Colonic mucosa (tissue), 4 donors: ENCODE measurements at regions not wholly inside any gene's neighbourhood (a gene's known extent, or its start where the extent isn't known, plus 50 kb on each side); places are given as distances from the start of the nearest gene placed in this dataset.

Source experiments
- DNase-seq: peaks from one replicate; pipeline ENCODE4 v3.0.0-alpha.2; 2020
- H3K27ac ChIP-seq: fragments of 200-600 bp; one replicate; pipeline ENCODE4 v1.8.0; 2021
- H3K27me3 ChIP-seq: fragments of 200-600 bp; one replicate; pipeline ENCODE4 v1.8.0; 2021
- H3K36me3 ChIP-seq: fragments of 200-600 bp; one replicate; pipeline ENCODE4 v1.8.0; 2021
- H3K4me1 ChIP-seq: fragments of 200-600 bp; one replicate; pipeline ENCODE4 v1.8.0; 2021; ENCODE audit warnings: mild to moderate bottlenecking
- H3K4me3 ChIP-seq: fragments of 200-600 bp; one replicate; pipeline ENCODE4 v1.8.0; 2021
- H3K9ac ChIP-seq, 2 donors: one replicate each; pipeline ENCODE4 v1.7.0; 2013; ENCODE audit warnings: control low read depth in 2 of 2, low read depth in 2 of 2, low read length in 2 of 2
- H3K9me3 ChIP-seq: fragments of 200-600 bp; one replicate; pipeline ENCODE4 v1.8.0; 2021
- CTCF ChIP-seq: fragments of 200-600 bp; IDR thresholded peaks from one replicate; pipeline ENCODE4 v1.8.0; 2022; ENCODE audit warnings: antibody characterized with exemption, mild to moderate bottlenecking
- intact Hi-C: fragments of 100-400 bp; cut with DNase I; formaldehyde crosslinking; loops from one replicate; pipeline ENCODE4 v1.14.1; 2022
- donor health status: healthy.
- donor health status: DM: no; HTN: no; CAD: no.
- donor health status: DM: no; HTN: no; CAD: no.

GRCh38 chrX:43560247-43560946, 95.7 kb upstream of the MAOA start:
- no peak for DNase-seq
- no peak for TF ChIP-seq CTCF
- Histone ChIP-seq H3K27ac (peak overlapping the region; percentile 74), H3K4me1 (no peaks in the 10 kb centered on the region), H3K4me3 (no peak overlapping the region), H3K36me3 (no peaks in the 10 kb centered on the region), H3K27me3 (no peaks in the 10 kb centered on the region), H3K9me3 (no peaks in the 10 kb centered on the region), H3K9ac (peak overlapping the region in 1 of 2 donors; percentile 19)
- intact Hi-C loops: no loop called here

DNA sequence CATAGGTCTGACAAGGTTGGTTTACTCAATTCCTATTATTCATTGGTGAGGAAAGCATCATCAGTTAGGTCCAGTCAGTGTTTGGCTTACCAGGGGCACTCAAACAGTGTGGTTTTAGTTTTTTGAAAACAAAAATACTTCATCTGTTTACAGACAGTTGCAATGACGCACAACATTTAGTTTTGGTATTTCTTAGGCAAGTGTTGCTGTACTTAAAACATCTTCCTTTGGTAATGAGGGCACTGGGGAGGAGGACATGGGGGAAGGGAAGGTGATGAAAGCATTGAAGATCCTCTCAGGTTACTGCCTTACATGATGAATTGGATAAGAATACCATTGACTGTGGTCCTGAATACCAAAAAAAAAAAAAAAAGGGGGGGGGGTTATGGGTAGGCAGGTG, 93.7 kb upstream of the MAOA start:
- H3K27ac ChIP-seq: no peak overlapping the region
- intact Hi-C loops: no loop called here
- no peaks in the 10 kb centered on the region for H3K9me3 ChIP-seq
- H3K4me3 ChIP-seq: no peak overlapping the region
- no peaks in the 10 kb centered on the region for H3K36me3 ChIP-seq
- no peaks in the 10 kb centered on the region for H3K27me3 ChIP-seq
- H3K4me1 ChIP-seq: no peaks in the 10 kb centered on the region
- no peak for TF ChIP-seq CTCF
- no peak overlapping the region for H3K9ac ChIP-seq
- DNase-seq: no peak

DNA sequence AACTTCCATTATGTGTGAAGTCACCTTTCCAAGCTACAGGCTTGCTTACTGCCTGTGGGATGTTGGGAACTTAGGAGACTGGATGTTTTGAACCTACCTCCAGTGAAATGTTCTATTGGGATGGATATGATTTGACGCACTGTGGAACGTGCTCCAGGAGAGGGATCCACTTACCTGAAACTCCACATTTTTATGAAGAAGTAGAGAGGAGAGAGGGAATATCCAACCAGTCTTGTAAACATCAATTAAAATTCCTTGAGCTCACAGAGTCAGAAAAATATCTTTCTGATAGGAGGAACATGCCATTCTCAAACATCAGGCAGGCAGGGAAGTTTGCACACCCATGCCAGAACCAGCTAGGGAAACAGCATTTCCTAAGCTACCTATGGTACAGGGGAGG, 91.1 kb upstream of the MAOA start:
- H3K27me3 ChIP-seq: no peaks in the 10 kb centered on the region
- no peaks in the 10 kb centered on the region for H3K9me3 ChIP-seq
- no peaks in the 10 kb centered on the region for H3K4me1 ChIP-seq
- H3K27ac ChIP-seq: no peak overlapping the region
- H3K4me3 ChIP-seq: no peak overlapping the region
- no peak overlapping the region for H3K9ac ChIP-seq
- intact Hi-C loops: no loop called here
- H3K36me3 ChIP-seq: no peaks in the 10 kb centered on the region
- TF ChIP-seq CTCF: no peak
- DNase-seq: no peak

- Histone ChIP-seq H3K4me1 (no peaks in the 10 kb centered on the region), H3K4me3 (no peak overlapping the region), H3K27ac (no peak overlapping the region), H3K27me3 (no peaks in the 10 kb centered on the region), H3K36me3 (no peaks in the 10 kb centered on the region), H3K9me3 (no peaks in the 10 kb centered on the region), H3K9ac (no peak overlapping the region)
- TF ChIP-seq CTCF: no peak
- no peak for DNase-seq
- intact Hi-C loops: no loop called here
These were observed 89.9 kb upstream of the MAOA start for GRCh38 chrX:43566170-43566569.

DNA sequence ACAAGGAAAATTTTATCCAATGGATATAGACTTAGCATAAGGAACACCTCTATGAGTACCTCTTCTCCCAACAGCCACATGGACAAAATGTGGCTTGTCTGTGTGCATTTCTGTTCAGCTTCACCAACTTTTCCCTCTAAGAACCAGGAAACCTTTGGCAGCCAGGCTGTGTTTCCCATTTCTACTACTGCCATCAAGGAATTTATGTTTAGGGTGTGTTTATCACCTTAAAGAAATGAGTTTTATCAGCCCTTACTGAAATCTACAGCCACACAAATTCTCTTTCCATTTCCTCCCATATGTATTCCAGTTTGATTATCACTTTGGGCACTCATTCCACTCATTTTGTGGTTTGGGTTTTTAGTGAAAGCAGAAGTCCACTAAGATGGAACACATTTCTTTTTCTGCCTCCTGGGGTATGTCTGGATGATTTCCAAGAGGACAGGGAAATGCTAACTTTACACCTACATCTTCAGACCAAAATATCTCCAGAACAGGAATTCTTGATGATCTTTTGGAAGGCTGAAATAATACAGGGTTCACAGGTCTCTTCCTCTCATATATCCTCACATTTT, 82.6 kb upstream of the MAOA start:
- Histone ChIP-seq H3K4me3 (no peak overlapping the region), H3K4me1 (no peaks in the 10 kb centered on the region), H3K9ac (no peak overlapping the region), H3K27ac (peak overlapping the region; percentile 19), H3K9me3 (no peaks in the 10 kb centered on the region), H3K36me3 (no peaks in the 10 kb centered on the region), H3K27me3 (no peaks in the 10 kb centered on the region)
- no peak for TF ChIP-seq CTCF
- intact Hi-C loops: no loop called here
- DNase-seq: no peak
